NCI-H446 (cell line): ENCODE measurements at regions not wholly inside any gene's neighbourhood (a gene's known extent, or its start where the extent isn't known, plus 50 kb on each side); places are given as distances from the start of the nearest gene placed in this dataset.
A peak's percentile ranks its signal among the peaks of the same experiment; 100 is the strongest.

Experiments
- DNase-seq, 2 experiments: peaks; one replicate each; lab custom pipeline; 2025; lab: John Stamatoyannopoulos, UW

GRCh38 chrX:80098038-80098437 lies 83.5 kb downstream of the TBX22 start:
- no peak for DNase-seq

DNA sequence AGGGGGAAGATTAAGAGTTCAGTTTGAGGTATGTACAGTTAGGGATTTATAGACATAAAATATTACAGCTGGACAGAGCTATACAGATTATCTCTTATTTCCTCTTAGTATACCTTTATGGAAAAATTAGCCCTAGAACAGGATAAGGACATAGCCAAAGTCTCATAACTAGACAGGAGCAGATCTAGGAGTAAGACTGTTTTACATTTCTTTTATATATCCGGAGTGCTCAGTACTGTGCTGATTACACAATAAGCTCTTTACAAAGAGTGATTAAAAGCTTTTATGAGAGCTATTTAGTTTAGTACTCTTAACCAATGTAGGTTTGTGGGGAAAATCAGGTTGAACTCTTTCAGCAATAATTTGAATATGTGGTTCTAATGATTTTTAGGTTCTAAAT lies 105.8 kb downstream of the TBX22 start:
- no peak for DNase-seq

- DNase-seq, result no peak
Observed at GRCh38 chrX:80138938-80139337, 124.4 kb downstream of the TBX22 start.

DNA sequence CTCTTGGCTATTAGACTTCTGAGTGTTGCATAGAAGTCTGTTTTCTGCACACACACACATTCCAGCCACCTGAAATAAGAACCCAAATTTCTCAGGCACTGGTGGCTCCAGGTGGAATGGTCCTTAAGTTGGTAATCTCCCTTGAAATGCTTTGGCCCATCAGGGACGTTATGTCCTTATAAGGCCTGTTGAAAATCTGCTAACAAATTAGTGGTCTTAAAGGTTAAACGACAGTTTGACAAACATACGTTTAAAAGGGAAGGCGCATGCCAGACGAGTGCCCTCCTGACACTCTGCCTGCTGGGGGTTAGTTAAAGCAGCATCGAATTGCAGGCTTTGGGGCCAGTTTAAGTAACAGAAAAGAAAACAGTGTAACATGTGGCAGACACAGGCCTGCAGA lies 125.0 kb downstream of the TBX22 start:
- no peak for DNase-seq

DNA sequence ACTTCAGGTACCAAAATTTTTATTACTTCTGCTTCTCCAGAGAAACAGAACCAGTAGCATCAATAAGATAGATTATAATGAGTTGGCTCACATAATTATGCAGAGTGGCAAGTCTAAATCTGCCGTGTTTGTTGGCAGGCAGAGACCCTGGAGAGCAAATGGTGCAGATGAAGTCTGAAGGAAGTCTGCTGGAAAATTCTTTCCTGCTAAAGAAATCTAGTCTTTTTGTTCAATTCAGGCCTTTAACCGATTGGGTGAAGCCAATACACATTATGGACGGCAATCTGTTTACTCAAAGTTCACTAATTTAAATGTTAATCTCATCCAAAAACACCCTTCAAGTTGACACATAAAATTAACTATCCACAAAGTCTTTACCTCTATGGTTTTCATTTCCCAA lies 156.0 kb downstream of the TBX22 start:
- DNase-seq, result no peak

DNA sequence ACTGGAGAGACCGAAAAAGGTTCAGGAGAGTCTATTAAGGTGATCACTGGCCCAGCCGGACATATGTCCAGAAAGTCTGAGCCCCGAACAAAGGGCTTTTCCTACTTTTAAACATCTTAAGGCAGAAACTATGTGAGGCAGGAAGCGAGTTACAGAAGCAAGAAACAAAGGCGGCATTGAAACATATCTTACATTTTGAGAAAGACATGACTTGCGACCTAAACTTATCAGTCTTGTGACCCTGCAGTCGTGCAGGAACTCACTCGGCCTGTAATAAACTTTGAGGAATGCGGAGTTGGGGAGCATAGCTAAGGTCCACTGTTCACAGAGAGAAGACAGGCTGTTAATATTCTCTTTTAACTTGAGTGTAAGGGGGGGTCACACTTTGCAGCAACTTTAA lies 158.7 kb downstream of the TBX22 start:
- no peak for DNase-seq

DNA sequence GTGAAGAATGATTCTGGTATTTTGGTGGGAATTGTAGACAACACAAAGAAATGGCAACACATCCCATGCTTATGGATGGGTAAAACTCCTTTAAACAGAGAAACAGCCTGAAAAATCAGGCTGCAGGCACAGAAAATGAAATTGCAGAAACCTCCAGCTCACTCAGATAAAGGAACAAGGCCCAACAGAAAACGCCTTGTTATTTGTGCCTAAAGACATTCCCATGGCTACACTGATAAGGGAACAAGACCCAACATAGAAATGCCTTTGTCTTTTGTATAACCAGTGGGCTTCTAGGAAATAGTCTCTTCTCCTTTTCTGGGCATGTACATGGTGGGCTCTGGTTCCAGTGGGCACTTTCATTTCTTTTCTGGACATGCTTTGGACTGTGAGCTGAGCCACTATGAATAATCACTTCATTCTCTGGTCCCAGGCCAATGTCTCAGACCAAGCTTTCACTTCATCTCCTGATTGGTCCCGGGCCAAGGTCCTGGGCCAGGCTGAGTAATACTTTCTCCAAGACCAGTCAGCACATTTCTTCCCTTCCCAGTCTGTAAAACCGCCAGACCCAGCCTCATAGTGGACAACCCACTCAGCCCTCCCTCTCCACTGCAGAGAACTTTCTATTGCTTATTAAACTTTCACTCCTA lies 160.5 kb downstream of the TBX22 start:
- DNase-seq, result no peak

DNA sequence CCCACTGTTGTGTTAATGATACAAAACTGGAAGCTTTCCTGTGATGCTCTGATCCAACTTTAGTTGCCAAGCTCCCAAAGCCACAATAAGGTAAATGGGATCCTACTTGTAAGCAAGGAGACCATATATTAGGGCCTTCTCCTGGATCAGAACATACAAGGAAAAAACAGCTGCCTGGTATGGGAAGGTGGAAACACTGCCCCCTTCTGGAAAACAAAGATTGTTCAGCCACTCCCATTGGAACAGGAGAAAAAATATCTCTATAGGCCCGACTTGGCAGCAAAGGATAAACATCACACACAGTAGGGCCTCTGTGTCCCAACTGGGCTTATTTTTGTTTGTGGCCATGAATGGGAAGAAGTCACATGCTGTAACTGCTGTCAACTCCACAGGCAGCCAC lies 166.5 kb downstream of the TBX22 start:
- no peak for DNase-seq

GRCh38 chrX:80184854-80185253 lies 170.3 kb downstream of the TBX22 start:
- no peak for DNase-seq

- DNase-seq, result no peak
Observed at GRCh38 chrX:80206647-80207046, 192.1 kb downstream of the TBX22 start.

- DNase-seq, result no peak
Observed at GRCh38 chrX:80207327-80207726, 192.8 kb downstream of the TBX22 start.

DNA sequence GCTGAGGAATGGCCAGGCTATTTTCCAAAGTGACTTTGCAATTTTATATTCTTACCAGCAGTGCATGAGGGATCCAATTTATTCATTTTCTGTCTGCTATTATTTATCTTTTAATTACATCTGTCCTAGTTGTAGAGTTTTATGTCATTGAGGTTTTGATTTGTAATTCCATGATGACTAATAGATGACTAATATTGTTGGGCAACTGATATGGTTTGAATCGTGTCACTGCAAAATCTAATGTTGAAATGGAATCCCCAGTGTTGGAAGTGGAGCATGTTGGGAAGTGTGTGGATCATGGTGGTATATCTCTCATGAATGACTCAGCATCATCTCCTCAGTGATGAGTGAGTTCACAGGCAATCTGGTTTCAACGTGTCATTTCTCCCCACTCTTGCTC lies 201.5 kb downstream of the TBX22 start:
- DNase-seq, result no peak

DNA sequence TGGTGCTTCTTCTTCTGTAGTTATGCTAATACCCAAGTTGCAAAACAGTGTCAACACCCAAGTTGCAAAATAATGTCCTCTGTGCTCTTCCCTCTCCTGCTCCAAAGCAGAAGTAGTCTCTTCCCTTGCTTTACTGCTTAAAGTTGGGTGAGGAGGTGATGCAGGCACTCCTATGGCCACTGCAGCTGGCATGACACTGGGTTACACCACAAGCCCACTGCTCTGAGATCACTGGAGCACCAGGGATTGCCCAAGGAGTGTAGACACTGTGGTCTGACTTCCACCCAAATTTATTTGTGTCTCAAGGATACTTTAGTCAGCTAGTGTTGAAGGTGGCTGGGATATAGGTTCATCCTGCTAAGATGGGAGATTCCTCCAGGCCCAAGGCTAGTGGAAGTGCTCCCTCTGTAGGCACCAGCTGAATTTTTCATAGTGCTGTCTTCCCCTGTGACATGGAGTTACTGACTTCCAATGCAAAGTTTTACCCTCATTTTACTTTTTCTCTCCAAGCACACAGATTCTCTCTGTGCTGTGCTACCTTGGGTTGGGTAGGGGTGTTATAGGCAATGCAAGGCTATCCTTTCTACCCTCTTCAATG lies 196.2 kb upstream of the TENT5D start:
- DNase-seq, result no peak

- DNase-seq, result no peak
Observed at GRCh38 chrX:80229626-80230025, 190.6 kb upstream of the TENT5D start.

DNA sequence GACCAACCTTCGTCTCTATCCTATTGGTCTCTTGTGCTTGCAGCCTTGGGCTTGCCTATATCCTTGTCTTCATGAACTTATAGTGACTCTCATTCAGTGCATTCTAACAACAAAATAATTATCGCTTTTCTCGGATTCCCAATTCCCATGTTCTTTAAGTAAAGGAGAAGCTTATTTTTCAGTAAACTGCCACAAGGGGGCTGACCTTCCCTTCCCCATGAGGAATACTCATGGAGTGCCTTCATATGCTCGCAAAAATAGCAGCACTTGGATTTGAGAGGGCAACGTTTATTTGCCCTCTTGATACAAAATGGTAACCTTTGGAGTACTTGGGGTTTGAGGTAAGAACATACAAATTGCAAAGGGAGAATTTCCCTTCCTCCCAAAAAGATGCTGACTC lies 183.2 kb upstream of the TENT5D start:
- DNase-seq, result no peak

DNA sequence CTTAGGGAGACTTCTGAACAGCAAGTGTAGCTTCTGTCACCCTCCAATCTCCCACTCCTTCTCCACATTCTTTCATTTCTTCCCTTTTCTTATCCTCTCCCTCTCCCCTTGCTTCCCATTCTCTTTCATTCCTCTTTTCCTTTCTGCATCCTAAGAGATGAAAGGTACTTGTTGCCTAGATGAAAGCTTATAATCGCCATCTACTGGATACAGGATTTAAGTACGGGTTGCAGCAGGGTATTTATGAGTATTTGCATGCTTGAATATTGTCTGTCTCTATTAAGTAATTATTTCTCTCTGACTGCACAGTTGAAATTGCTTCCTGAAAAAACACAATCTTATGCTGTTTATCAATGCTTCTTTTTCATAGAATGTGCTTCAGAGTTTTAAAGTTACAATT lies 174.0 kb upstream of the TENT5D start:
- DNase-seq, result no peak

DNA sequence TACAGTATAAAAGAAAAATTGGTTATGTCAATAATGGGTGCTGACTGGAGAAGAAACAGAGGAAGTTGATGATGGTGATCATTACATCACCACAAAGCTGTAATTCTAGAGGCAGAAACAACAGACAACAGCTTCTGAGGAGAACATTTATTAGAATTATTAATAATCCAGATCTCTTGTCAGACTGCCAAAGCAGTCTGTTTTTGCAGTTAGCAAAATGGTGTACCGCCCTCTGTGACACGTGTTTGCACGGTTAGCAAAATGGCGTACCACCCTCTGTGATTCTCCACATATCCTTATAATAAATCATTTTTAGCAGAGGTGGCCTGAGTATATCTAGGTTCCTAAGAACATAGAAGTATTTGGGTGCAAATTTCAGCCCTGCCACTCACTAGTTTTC lies 154.0 kb upstream of the TENT5D start:
- no peak for DNase-seq

- DNase-seq, result no peak
Observed at GRCh38 chrX:80266979-80267378, 153.3 kb upstream of the TENT5D start.

- DNase-seq, result no peak
Observed at GRCh38 chrX:80267790-80268189, 152.5 kb upstream of the TENT5D start.

- DNase-seq, result no peak
Observed at GRCh38 chrX:80282535-80282934, 137.7 kb upstream of the TENT5D start.

DNA sequence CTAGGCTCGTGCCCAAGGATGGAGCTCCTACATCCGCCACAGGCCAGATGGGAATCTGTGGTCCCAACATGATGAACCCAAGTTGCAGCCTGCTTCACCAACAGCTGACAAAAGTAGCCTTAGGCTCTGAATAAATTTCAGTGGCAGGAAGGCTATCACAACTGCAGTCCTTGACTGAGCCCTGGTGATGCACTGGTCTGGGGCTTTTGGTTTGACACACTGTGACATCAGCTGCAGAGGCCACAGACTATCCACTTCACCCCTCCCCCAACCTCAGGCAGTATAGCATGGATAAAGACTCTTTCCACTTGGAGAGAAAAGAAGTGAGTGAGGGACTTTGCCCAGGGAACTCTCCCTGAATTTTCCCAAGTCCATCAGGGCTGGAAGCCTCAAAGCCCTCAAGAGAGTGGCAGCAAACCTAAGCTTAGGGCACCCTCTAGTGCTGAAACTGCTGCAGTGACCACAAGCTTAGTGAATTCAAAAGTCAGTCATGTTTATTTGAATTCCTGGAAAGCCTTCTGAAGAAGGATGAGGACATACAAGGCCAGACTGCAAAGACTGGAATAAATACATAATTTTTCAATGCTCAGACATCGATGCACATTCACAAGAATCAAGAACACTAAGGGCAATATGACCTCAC lies 135.0 kb upstream of the TENT5D start:
- peak in 1 of 2 experiments; percentile 46 for DNase-seq

- DNase-seq, result no peak
Observed at GRCh38 chrX:80290834-80291233, 129.4 kb upstream of the TENT5D start.

DNA sequence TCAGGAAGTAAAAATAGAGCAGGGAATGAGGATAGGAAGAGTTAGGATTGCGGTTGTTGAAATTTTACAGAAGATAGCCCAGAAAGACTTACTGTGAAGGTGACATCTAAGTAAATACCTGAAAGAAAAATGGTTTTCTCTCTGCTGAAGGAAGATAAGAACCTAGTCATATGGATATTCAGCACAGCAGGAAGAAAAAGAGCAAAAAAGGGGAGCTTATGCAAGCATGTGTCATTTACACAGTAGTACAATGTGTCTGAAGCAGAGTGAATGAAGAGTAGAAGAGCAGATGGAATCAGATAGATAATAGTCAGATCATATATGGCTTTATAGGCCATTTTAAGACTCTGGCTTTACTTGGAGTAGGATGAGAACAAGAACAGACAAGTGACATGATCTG lies 126.9 kb upstream of the TENT5D start:
- no peak for DNase-seq

GRCh38 chrX:80306007-80306406 lies 114.2 kb upstream of the TENT5D start:
- DNase-seq, result no peak
